Neural progenitor cell (in vitro differentiated cells): ENCODE measurements at regions not wholly inside any gene's neighbourhood (a gene's known extent, or its start where the extent isn't known, plus 50 kb on each side); places are given as distances from the start of the nearest gene placed in this dataset.
"Not testable (repeated sequence)": the region's sequence is repeated elsewhere in the genome, so short reads cannot be mapped to it uniquely, and the experiment has no call there.

Experiments
- DNase-seq: peaks from one replicate; pipeline ENCODE4 v3.0.0-alpha.2; 2016; ENCODE audit warnings: low spot score
- H2AFZ ChIP-seq: fragments of 200-600 bp; sonication (generic); replicated peaks from 2 replicates; pipeline ENCODE4 v1.6.1; 2016; ENCODE audit warnings: antibody characterized with exemption
- H3F3A ChIP-seq: fragments of 200-600 bp; sonication (generic); 2 replicates; pipeline ENCODE4 v1.6.1; 2016; ENCODE audit warnings: antibody characterized with exemption, low read depth
- H3K27ac ChIP-seq: fragments of 200-600 bp; sonication (generic); 2 replicates; pipeline ENCODE4 v1.5.1; 2016; ENCODE audit warnings: mild to moderate bottlenecking
- H3K27me3 ChIP-seq: fragments of 200-600 bp; sonication (generic); 2 replicates; pipeline ENCODE4 v1.6.1; 2016; ENCODE audit warnings: mild to moderate bottlenecking, moderate library complexity
- H3K36me3 ChIP-seq: fragments of 200-600 bp; sonication (generic); 2 replicates; pipeline ENCODE4 v1.5.1; 2016
- H3K4me1 ChIP-seq: fragments of 200-600 bp; sonication (generic); 2 replicates; pipeline ENCODE4 v1.6.1; 2016; ENCODE audit warnings: mixed run types
- H3K4me2 ChIP-seq: fragments of 200-600 bp; sonication (generic); 2 replicates; pipeline ENCODE4 v1.6.1; 2016
- H3K4me3 ChIP-seq: fragments of 200-600 bp; sonication (generic); 2 replicates; pipeline ENCODE4 v1.5.1; 2016
- H3K79me2 ChIP-seq: fragments of 200-600 bp; sonication (generic); 2 replicates; pipeline ENCODE4 v1.6.1; 2016; ENCODE audit warnings: low read depth
- H3K9ac ChIP-seq: fragments of 200-600 bp; sonication (generic); 2 replicates; pipeline ENCODE4 v1.6.1; 2016
- H3K9me3 ChIP-seq: fragments of 200-600 bp; sonication (generic); 2 replicates; pipeline ENCODE4 v1.5.1; 2016; ENCODE audit warnings: low read depth
- H4K20me1 ChIP-seq: fragments of 200-600 bp; sonication (generic); 2 replicates; pipeline ENCODE4 v1.6.1; 2016; ENCODE audit warnings: low read depth
- H3K27ac Mint-ChIP-seq: 3 replicates; pipeline ENCODE4 v1.8.0; 2021; ENCODE audit warnings: mixed read lengths
- H3K27me3 Mint-ChIP-seq: 2 replicates; pipeline ENCODE4 v1.8.0; 2022; ENCODE audit warnings: low read depth, mild to moderate bottlenecking, inconsistent platforms, moderate library complexity, mixed read lengths; ENCODE audit not compliant: insufficient read depth
- H3K36me3 Mint-ChIP-seq: 3 replicates; pipeline ENCODE4 v1.8.0; 2021; ENCODE audit warnings: mixed read lengths
- H3K4me1 Mint-ChIP-seq: 3 replicates; pipeline ENCODE4 v1.8.0; 2021; ENCODE audit warnings: mixed read lengths
- H3K4me3 Mint-ChIP-seq: 3 replicates; pipeline ENCODE4 v1.8.0; 2021; ENCODE audit warnings: mild to moderate bottlenecking, moderate library complexity, mixed read lengths
- H3K9me3 Mint-ChIP-seq: 3 replicates; pipeline ENCODE4 v1.8.0; 2020; ENCODE audit warnings: mixed read lengths

DNA sequence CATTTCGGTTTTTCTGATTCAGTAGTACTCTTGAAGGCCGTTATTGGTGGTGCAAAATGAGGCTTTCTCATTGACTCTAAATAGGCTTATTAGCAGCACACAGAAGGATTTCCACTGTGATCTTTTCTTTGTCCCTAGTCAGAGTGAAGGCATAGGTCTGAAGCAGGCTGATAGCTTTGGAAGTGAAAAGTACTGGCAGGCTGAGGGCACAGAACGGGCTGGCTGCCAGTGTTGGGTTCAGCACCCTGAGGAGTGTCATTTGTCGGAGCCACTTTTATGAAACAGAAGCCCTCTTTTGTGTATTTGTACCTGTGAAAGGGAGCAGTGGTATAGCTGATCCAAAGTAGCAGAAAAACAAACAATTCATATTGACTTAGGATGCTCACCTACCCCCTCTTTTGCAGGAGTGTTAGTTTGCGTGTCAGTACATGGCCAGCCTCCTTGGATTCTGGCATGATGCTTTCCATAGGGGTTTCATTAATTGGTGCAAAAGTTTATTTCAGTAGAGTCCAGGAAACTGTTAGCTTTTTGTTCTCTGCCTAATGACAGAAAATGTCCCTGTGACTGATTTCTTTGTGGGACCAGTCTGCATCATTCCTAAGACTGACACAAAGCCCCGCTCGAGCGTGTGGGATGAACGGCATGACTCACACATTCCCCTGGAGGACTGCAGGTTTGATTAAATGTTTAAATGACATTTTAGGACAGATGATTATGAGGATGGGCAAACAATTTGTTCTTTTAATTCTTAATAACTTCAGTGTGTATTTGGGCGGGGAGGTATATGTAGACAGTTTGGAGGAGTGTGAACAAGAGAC, 239.1 kb upstream of the VKORC1L1 start:
- H3K36me3 ChIP-seq, H3K27ac Mint-ChIP-seq, H3K4me1 ChIP-seq, H3K79me2 ChIP-seq, H3K27ac ChIP-seq, H3K9ac ChIP-seq, H3F3A ChIP-seq, H3K4me1 Mint-ChIP-seq, DNase-seq, H3K27me3 Mint-ChIP-seq, H3K27me3 ChIP-seq, H3K4me3 Mint-ChIP-seq, H2AFZ ChIP-seq, H3K36me3 Mint-ChIP-seq, H3K9me3 ChIP-seq, H4K20me1 ChIP-seq, H3K9me3 Mint-ChIP-seq, H3K4me3 ChIP-seq, H3K4me2 ChIP-seq: not testable (repeated sequence)

DNA sequence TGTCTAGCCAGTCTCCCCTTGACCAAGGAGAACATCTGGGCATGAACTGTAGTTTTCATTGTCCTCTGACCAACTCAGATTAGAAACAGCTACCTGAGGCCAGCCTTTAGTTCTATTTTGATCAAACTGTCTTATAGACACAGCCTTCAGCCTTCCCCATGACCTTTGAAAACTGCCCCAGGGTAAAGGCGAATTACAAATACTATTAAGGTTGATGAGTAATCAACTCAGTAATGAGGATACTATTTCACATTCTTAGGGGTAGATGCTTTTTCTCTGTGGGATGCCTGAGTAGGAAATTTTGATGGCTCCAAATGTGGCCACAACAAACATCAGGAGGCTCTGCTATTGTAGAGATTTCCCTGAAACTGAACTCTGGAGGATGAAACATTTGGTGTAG, 234.0 kb upstream of the VKORC1L1 start:
- not testable (repeated sequence) for H3K36me3 Mint-ChIP-seq, H3K9me3 ChIP-seq, H3K27me3 ChIP-seq, H3K27ac ChIP-seq, H3K4me2 ChIP-seq, H3K36me3 ChIP-seq, H4K20me1 ChIP-seq, H2AFZ ChIP-seq, H3K9ac ChIP-seq, H3K4me3 ChIP-seq, DNase-seq, H3K9me3 Mint-ChIP-seq, H3F3A ChIP-seq, H3K27me3 Mint-ChIP-seq, H3K27ac Mint-ChIP-seq, H3K79me2 ChIP-seq, H3K4me1 ChIP-seq, H3K4me3 Mint-ChIP-seq, H3K4me1 Mint-ChIP-seq

DNA sequence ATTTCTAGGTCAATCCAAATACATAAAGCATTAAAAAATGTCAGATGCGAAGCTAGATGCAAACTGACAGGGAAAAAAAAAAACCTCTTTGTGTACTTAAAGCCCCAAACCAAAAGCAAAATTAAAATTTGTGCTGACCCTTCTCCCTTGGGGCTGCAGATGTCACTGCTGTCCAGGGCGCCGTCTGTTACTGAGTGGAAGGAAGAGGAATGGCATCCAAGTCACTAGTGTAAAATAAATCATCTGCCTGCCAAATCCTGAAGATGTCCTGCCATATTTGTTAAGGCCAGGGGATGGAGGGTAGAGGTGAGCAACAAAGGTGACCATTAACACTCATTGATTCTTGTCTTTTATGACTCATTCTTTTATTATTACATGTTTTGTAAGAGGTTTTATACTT, 233.2 kb upstream of the VKORC1L1 start:
- DNase-seq, H3K4me1 ChIP-seq, H4K20me1 ChIP-seq, H3K4me3 Mint-ChIP-seq, H3F3A ChIP-seq, H3K27ac ChIP-seq, H2AFZ ChIP-seq, H3K36me3 Mint-ChIP-seq, H3K27me3 ChIP-seq, H3K79me2 ChIP-seq, H3K9ac ChIP-seq, H3K4me3 ChIP-seq, H3K4me2 ChIP-seq, H3K4me1 Mint-ChIP-seq, H3K27me3 Mint-ChIP-seq, H3K27ac Mint-ChIP-seq, H3K9me3 Mint-ChIP-seq, H3K9me3 ChIP-seq, H3K36me3 ChIP-seq: not testable (repeated sequence)

DNA sequence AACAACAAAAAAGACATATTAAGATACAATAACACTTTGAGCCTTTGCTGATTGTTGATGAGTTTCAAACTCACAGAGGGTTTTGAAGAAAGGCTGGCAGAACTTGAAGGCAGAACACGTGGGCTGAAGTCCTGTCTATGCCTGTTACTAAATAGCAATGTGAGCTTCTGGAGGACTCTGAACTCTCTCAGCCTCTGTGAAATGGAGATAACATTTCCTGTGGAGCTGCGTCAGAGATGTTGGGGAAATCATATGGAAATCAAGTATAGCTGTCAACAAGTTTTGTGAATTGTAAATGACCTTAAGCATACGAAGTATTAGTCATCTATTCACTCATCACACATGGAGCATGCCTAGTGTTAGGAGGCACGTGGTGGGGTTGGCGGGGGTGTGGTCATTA, 229.4 kb upstream of the VKORC1L1 start:
- not testable (repeated sequence) for H3K27ac Mint-ChIP-seq, H3K4me1 ChIP-seq, H3K4me3 ChIP-seq, DNase-seq, H3K27ac ChIP-seq, H3K4me2 ChIP-seq, H4K20me1 ChIP-seq, H3K36me3 Mint-ChIP-seq, H3K27me3 Mint-ChIP-seq, H3F3A ChIP-seq, H3K9ac ChIP-seq, H3K27me3 ChIP-seq, H2AFZ ChIP-seq, H3K4me3 Mint-ChIP-seq, H3K9me3 ChIP-seq, H3K79me2 ChIP-seq, H3K4me1 Mint-ChIP-seq, H3K9me3 Mint-ChIP-seq, H3K36me3 ChIP-seq

DNA sequence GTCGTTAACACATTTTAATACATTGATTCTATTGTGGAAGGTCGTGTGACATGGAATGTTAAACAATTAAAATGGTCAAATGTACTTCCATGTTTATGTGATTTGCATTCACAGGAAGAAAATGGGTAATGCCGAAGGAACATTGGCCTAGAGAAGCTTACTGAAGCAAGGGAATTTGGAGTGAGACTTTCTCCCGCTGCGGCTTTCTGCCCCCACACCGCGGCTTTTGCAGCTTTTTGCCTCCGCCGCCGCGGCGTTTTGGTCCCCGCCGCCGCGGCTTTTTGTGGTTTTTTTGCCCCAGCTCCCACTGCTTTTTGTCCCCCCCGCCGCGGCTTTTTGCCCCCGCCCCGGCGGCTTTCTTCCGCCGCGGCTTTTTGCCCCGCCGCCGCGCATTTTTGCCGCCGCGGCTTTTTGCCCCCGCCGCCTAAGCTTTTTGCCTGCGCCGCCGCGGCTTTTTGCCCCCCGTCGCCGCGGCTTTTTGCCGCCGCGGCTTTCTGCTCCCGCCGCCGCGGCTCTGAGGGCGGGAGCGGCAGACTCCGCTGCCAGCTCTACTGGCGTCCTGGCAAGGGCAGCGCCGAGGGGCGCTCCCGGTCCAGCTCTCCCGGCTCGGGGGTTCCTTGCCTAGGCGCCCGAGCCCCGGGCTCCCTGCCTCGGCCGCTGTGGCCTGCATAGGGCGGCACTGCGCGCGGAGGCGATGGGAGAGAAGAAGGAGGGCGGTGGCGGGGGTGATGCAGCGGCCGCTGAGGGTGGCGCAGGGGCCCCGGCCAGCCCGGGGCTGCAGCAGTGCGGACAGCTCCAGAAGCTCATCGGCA, 225.5 kb upstream of the VKORC1L1 start:
- H3K27me3 ChIP-seq, H3F3A ChIP-seq, H3K36me3 Mint-ChIP-seq, H3K79me2 ChIP-seq, H3K4me3 Mint-ChIP-seq, H3K4me3 ChIP-seq, H2AFZ ChIP-seq, H3K4me1 Mint-ChIP-seq, H3K9me3 Mint-ChIP-seq, H3K27ac Mint-ChIP-seq, H3K27me3 Mint-ChIP-seq, H3K4me2 ChIP-seq, H3K4me1 ChIP-seq, H3K27ac ChIP-seq, H3K36me3 ChIP-seq, DNase-seq, H4K20me1 ChIP-seq, H3K9me3 ChIP-seq, H3K9ac ChIP-seq: not testable (repeated sequence)

DNA sequence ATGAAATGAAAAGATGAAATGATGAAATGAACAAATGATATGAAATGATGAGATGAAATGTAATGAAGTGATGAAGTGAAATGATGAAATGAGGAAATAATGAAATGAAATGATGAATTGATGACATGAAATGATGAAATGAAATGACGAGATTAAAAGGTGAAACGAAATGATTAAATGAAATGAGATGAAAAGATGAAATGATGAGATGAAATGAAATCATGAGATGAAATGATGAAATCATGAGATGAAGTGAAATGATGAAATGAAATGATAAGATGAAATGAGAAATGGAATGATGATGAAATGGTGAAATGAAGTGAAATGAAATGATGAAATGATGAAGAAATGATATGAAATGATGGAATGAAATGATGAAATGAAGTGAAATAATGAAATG, 221.7 kb upstream of the VKORC1L1 start:
- not testable (repeated sequence) for H3K9ac ChIP-seq, H4K20me1 ChIP-seq, H3K9me3 Mint-ChIP-seq, DNase-seq, H3K27me3 Mint-ChIP-seq, H3K36me3 Mint-ChIP-seq, H3K27ac ChIP-seq, H3F3A ChIP-seq, H3K36me3 ChIP-seq, H3K9me3 ChIP-seq, H2AFZ ChIP-seq, H3K79me2 ChIP-seq, H3K27me3 ChIP-seq, H3K4me1 Mint-ChIP-seq, H3K4me1 ChIP-seq, H3K4me3 Mint-ChIP-seq, H3K27ac Mint-ChIP-seq, H3K4me3 ChIP-seq, H3K4me2 ChIP-seq

DNA sequence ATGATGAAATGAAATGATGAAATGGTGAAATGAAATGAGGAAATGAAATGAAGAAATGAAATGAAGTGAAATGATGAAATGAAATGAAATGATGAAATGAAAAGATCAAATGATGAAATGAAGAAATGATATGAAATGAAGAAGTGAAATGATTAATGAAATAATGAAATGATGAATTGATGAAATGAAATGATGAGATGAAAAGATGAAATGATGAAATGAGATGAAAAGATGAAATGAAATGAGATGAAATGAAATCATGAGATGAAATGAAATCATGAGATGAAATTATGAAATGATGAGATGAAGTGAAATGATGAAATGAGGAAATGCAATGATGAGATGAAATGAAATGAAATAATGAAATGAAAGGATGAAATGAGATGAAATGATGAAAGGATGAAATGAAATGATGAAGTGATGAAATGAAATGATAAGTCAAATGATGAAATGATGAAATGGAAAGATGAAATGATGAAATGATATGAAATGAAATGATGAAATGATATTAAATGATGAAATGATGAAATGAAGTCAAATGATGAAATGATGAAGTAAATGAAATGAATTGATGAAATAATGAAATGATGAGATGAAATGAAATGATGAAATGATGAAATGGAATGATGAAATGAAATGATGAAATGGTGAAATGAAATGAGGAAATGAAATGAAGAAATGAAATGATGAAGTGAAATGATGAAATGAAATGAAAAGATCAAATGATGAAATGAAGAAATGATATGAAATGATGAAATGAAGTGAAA, 220.9 kb upstream of the VKORC1L1 start:
- not testable (repeated sequence) for H3K27ac ChIP-seq, H3K4me3 ChIP-seq, H2AFZ ChIP-seq, H3K79me2 ChIP-seq, DNase-seq, H3K27me3 ChIP-seq, H3K4me1 Mint-ChIP-seq, H3K9me3 ChIP-seq, H3K9me3 Mint-ChIP-seq, H3K27me3 Mint-ChIP-seq, H3K4me1 ChIP-seq, H3K4me2 ChIP-seq, H3K4me3 Mint-ChIP-seq, H4K20me1 ChIP-seq, H3K36me3 Mint-ChIP-seq, H3K36me3 ChIP-seq, H3K27ac Mint-ChIP-seq, H3F3A ChIP-seq, H3K9ac ChIP-seq

DNA sequence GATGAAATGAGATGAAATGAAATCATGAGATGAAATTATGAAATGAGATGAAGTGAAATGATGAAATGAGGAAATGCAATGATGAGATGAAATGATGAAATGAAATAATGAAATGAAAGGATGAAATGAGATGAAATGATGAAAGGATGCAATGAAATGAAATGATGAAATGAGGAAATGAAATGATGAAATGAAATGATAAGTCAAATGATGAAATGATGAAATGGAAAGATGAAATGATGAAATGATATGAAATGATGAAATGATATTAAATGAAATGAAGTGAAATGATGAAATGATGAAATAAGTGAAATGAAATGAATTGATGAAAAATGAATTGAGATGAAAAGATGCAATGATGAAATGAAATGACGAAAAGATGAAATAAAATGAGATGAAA, 220.2 kb upstream of the VKORC1L1 start:
- H3K79me2 ChIP-seq, DNase-seq, H3K27ac ChIP-seq, H3K9ac ChIP-seq, H3K4me3 ChIP-seq, H3K36me3 Mint-ChIP-seq, H2AFZ ChIP-seq, H3K27ac Mint-ChIP-seq, H3K4me1 ChIP-seq, H3K4me3 Mint-ChIP-seq, H3K4me1 Mint-ChIP-seq, H3K4me2 ChIP-seq, H4K20me1 ChIP-seq, H3K27me3 ChIP-seq, H3K9me3 Mint-ChIP-seq, H3K36me3 ChIP-seq, H3F3A ChIP-seq, H3K27me3 Mint-ChIP-seq, H3K9me3 ChIP-seq: not testable (repeated sequence)
